Endothelial cell (in vitro differentiated cells): ENCODE measurements at regions not wholly inside any gene's neighbourhood (a gene's known extent, or its start where the extent isn't known, plus 50 kb on each side); places are given as distances from the start of the nearest gene placed in this dataset.

Experiments used
- DNase-seq: peaks from one replicate; pipeline ENCODE4 v3.0.0; 2021; ENCODE audit warnings: low spot score
- H3K27ac Mint-ChIP-seq: one replicate; pipeline ENCODE4 v1.8.0; 2021; ENCODE audit warnings: mixed read lengths, inconsistent platforms; ENCODE audit not compliant: unreplicated experiment
- H3K27me3 Mint-ChIP-seq: one replicate; pipeline ENCODE4 v1.8.0; 2021; ENCODE audit warnings: mild to moderate bottlenecking, moderate library complexity, mixed read lengths, inconsistent platforms; ENCODE audit not compliant: unreplicated experiment
- H3K36me3 Mint-ChIP-seq: one replicate; pipeline ENCODE4 v1.8.0; 2021; ENCODE audit warnings: mild to moderate bottlenecking, low read depth, mixed read lengths, inconsistent platforms; ENCODE audit not compliant: unreplicated experiment
- H3K4me1 Mint-ChIP-seq: one replicate; pipeline ENCODE4 v1.8.0; 2021; ENCODE audit warnings: mild to moderate bottlenecking, mixed read lengths, inconsistent platforms; ENCODE audit not compliant: unreplicated experiment
- H3K4me3 Mint-ChIP-seq: one replicate; pipeline ENCODE4 v1.8.0; 2021; ENCODE audit warnings: mild to moderate bottlenecking, mixed read lengths, inconsistent platforms; ENCODE audit not compliant: unreplicated experiment
- H3K9me3 Mint-ChIP-seq: one replicate; pipeline ENCODE4 v1.8.0; 2021; ENCODE audit warnings: mixed read lengths, inconsistent platforms; ENCODE audit not compliant: unreplicated experiment
- CTCF ChIP-seq: fragments of 200-600 bp; sonication (generic); IDR thresholded peaks from one replicate; pipeline ENCODE4 v1.5.0; 2021; ENCODE audit warnings: antibody characterized with exemption; ENCODE audit not compliant: unreplicated experiment

- Mint-ChIP-seq H3K9me3 (no peaks in the 10 kb centered on the region), H3K36me3 (no peaks in the 10 kb centered on the region), H3K27ac (no peak overlapping the region), H3K4me1 (peaks cover 7% of the 10 kb centered on the region), H3K27me3 (no peaks in the 10 kb centered on the region), H3K4me3 (no peak overlapping the region)
- TF ChIP-seq CTCF = no peak
- DNase-seq = no peak
Measured at GRCh38 chr1:5532811-5533210, 459.4 kb downstream of the NPHP4 start.

GRCh38 chr1:5526822-5527551, 465.2 kb downstream of the NPHP4 start:
- H3K4me1 Mint-ChIP-seq = peaks cover under 1% of the 10 kb centered on the region
- H3K27me3 Mint-ChIP-seq = no peaks in the 10 kb centered on the region
- no peaks in the 10 kb centered on the region for H3K36me3 Mint-ChIP-seq
- DNase-seq = no peak
- no peak overlapping the region for H3K4me3 Mint-ChIP-seq
- TF ChIP-seq CTCF = no peak
- no peaks in the 10 kb centered on the region for H3K9me3 Mint-ChIP-seq
- H3K27ac Mint-ChIP-seq = no peak overlapping the region

DNA sequence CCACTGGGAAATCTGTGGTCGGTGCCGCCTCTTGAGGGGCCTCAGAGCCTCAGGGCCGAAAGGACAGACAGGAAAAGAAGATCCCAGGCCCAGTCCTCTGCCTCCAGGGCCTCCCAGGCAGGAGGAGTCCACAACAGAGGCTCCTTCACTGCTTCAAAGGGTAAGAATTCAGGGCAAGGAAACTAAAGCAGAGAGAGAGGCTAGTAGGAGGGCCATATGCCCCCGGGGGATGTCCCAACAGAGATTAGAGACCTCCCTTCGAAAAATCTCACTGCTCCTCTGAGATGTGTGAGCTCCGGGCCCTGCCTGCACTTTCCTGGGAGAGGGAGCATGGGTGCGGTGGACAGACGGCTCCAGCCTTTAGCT, 465.9 kb downstream of the NPHP4 start:
- TF ChIP-seq CTCF = no peak
- H3K9me3 Mint-ChIP-seq = no peaks in the 10 kb centered on the region

GRCh38 chr1:5525597-5526384, 466.4 kb downstream of the NPHP4 start:
- no peaks in the 10 kb centered on the region for H3K36me3 Mint-ChIP-seq
- H3K27ac Mint-ChIP-seq = no peak overlapping the region
- DNase-seq = no peak
- no peak overlapping the region for H3K4me3 Mint-ChIP-seq
- peaks cover 10% of the 10 kb centered on the region for H3K4me1 Mint-ChIP-seq
- no peaks in the 10 kb centered on the region for H3K27me3 Mint-ChIP-seq
- no peak for TF ChIP-seq CTCF
- H3K9me3 Mint-ChIP-seq = no peaks in the 10 kb centered on the region

More for the DNA sequence above, 465.9 kb downstream of the NPHP4 start:
- no peak for DNase-seq
- Mint-ChIP-seq H3K27me3 (no peaks in the 10 kb centered on the region), H3K27ac (no peak overlapping the region), H3K4me1 (peaks cover 7% of the 10 kb centered on the region), H3K36me3 (no peaks in the 10 kb centered on the region), H3K4me3 (no peak overlapping the region)
